WTC11 (cell line): ENCODE measurements at regions not wholly inside any gene's neighbourhood (a gene's known extent, or its start where the extent isn't known, plus 50 kb on each side); places are given as distances from the start of the nearest gene placed in this dataset.

Source experiments
- ATAC-seq: fragments of 200-7000 bp; cut with Tn5 transposase; 2 replicates; pipeline ENCODE4 v1.10.0; 2021; ENCODE audit warnings: mild to moderate bottlenecking, moderate library complexity
- CTCF ChIA-PET: fragments of 300-600 bp; sonication (Branson Sonifier 250); formaldehyde crosslinking; loops from one replicate; lab custom pipeline; 2021; ENCODE audit warnings: antibody characterized with exemption; lab: Charles Lee
- POLR2A ChIA-PET: fragments of 350-600 bp; sonication (Branson Sonifier 250); formaldehyde crosslinking; loops from one replicate; lab custom pipeline; 2021; ENCODE audit warnings: antibody characterized with exemption; lab: Charles Lee
- DNase-seq: peaks from one replicate; pipeline ENCODE4 v3.0.0; 2021; ENCODE audit warnings: low spot score
- H3K27ac Mint-ChIP-seq: 2 replicates; pipeline ENCODE4 v1.8.0; 2021; ENCODE audit warnings: mixed read lengths
- H3K27me3 Mint-ChIP-seq: 2 replicates; pipeline ENCODE4 v1.8.0; 2021; ENCODE audit warnings: low read depth, mild to moderate bottlenecking, moderate library complexity, mixed read lengths
- H3K36me3 Mint-ChIP-seq: 2 replicates; pipeline ENCODE4 v1.8.0; 2021; ENCODE audit warnings: mixed read lengths
- H3K4me1 Mint-ChIP-seq: 2 replicates; pipeline ENCODE4 v1.8.0; 2022; ENCODE audit warnings: mixed read lengths
- H3K4me3 Mint-ChIP-seq: 2 replicates; pipeline ENCODE4 v1.8.0; 2021; ENCODE audit warnings: mild to moderate bottlenecking, moderate library complexity, mixed read lengths
- H3K9me3 Mint-ChIP-seq: 2 replicates; pipeline ENCODE4 v1.8.0; 2021; ENCODE audit warnings: mixed read lengths
- CREM ChIP-seq: sonication (generic); formaldehyde crosslinking; IDR thresholded peaks from 2 replicates; pipeline ENCODE4 v1.8.1; 2022; ENCODE audit warnings: mild to moderate bottlenecking, missing genetic modification reagents, moderate library complexity
- IRF2 ChIP-seq: sonication (generic); formaldehyde crosslinking; IDR thresholded peaks from 2 replicates; pipeline ENCODE4 v1.8.0; 2022; ENCODE audit warnings: low read depth, missing genetic modification reagents, borderline replicate concordance
- NFYB ChIP-seq: sonication (generic); formaldehyde crosslinking; conservative IDR thresholded peaks from 2 replicates; pipeline ENCODE4 v1.8.0; 2022; ENCODE audit warnings: low read depth, missing genetic modification reagents
- NR2C2 ChIP-seq: sonication (generic); formaldehyde crosslinking; IDR thresholded peaks from 2 replicates; pipeline ENCODE4 v1.8.0; 2022; ENCODE audit warnings: mild to moderate bottlenecking, missing genetic modification reagents
- RORB ChIP-seq: fragments of 250-450 bp; sonication (Bioruptor Pico); IDR thresholded peaks from 2 replicates; pipeline ENCODE4 v1.9.0; 2021; ENCODE audit warnings: mild to moderate bottlenecking
- SMAD4 ChIP-seq: sonication (generic); formaldehyde crosslinking; IDR thresholded peaks from 2 replicates; pipeline ENCODE4 v1.8.0; 2022; ENCODE audit warnings: mild to moderate bottlenecking, missing genetic modification reagents
- SP1 ChIP-seq: sonication (generic); formaldehyde crosslinking; conservative IDR thresholded peaks from 2 replicates; pipeline ENCODE4 v1.8.1; 2022; ENCODE audit warnings: missing genetic modification reagents
- ZNF416 ChIP-seq: fragments of 250-450 bp; sonication (Bioruptor Pico); IDR thresholded peaks from 2 replicates; pipeline ENCODE4 v1.9.0; 2021; ENCODE audit warnings: mild to moderate bottlenecking, inconsistent platforms
- TF ChIP-seq, protein P1 (sequence below): sonication (generic); formaldehyde crosslinking; conservative IDR thresholded peaks from 2 replicates; pipeline ENCODE4 v1.8.1; 2023; ENCODE audit warnings: mild to moderate bottlenecking, low read depth, missing genetic modification reagents, moderate library complexity
- TF ChIP-seq, protein P2 (sequence below): sonication (generic); formaldehyde crosslinking; conservative IDR thresholded peaks from 2 replicates; pipeline ENCODE4 v1.8.1; 2022; ENCODE audit warnings: mild to moderate bottlenecking, missing genetic modification reagents
- TF ChIP-seq, protein P3 (sequence below): sonication (generic); formaldehyde crosslinking; IDR thresholded peaks from 2 replicates; pipeline ENCODE4 v1.8.1; 2023; ENCODE audit warnings: mild to moderate bottlenecking, missing genetic modification reagents, moderate library complexity
- TF ChIP-seq, protein P4 (sequence below): sonication (generic); formaldehyde crosslinking; IDR thresholded peaks from 2 replicates; pipeline ENCODE4 v1.8.0; 2022; ENCODE audit warnings: missing genetic modification reagents
- TF ChIP-seq, protein P5 (sequence below): sonication (generic); formaldehyde crosslinking; IDR thresholded peaks from 2 replicates; pipeline ENCODE4 v1.8.1; 2023; ENCODE audit warnings: mild to moderate bottlenecking, missing genetic modification reagents, moderate library complexity

DNA sequence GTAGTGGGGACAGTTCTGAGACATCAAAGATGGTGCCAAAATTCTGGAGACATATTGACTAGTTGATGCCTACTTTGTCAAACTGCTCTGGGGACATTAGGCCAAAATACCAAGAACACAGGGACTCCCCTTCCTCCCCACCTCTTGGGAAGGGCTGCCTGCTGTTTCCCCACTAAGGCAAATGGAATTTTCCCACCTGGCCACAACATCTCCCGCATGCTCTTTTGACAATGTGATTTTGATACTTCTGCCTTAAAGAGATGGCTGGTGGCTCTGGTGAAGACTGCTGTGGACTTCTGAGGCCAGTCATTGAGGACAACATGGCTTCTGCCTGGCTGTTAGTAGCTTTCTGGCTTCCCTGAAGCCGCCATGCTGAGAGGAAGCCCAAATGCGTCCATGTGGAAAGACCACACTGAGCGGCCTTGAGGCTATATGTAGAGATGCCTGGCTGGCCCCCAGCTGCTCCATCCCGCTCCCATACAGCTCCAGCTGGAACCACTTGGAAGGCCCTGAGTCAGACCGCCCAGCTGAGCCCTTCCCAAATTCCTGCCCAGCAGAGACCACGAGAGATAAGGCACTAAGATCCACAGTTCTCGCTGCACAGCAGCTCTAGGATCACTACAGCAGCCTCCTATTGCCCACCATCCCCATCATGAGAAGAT is 226.7 kb downstream of the SYK start:
- H3K9me3 Mint-ChIP-seq: peaks cover 8% of the 10 kb centered on the region
- DNase-seq (no peak), ATAC-seq (no peak)
- no peaks in the 10 kb centered on the region; the same call in none of the 2 replicates for H3K27me3 Mint-ChIP-seq
- H3K36me3 Mint-ChIP-seq: no peaks in the 10 kb centered on the region
- peaks cover 3% of the 10 kb centered on the region for H3K4me1 Mint-ChIP-seq
- TF ChIP-seq NR2C2 (no peak), SP1 (CRISPR knock-in tag) (no peak), CREM (CRISPR knock-in tag) (no peak)
- TF ChIP-seq, protein P1, sequence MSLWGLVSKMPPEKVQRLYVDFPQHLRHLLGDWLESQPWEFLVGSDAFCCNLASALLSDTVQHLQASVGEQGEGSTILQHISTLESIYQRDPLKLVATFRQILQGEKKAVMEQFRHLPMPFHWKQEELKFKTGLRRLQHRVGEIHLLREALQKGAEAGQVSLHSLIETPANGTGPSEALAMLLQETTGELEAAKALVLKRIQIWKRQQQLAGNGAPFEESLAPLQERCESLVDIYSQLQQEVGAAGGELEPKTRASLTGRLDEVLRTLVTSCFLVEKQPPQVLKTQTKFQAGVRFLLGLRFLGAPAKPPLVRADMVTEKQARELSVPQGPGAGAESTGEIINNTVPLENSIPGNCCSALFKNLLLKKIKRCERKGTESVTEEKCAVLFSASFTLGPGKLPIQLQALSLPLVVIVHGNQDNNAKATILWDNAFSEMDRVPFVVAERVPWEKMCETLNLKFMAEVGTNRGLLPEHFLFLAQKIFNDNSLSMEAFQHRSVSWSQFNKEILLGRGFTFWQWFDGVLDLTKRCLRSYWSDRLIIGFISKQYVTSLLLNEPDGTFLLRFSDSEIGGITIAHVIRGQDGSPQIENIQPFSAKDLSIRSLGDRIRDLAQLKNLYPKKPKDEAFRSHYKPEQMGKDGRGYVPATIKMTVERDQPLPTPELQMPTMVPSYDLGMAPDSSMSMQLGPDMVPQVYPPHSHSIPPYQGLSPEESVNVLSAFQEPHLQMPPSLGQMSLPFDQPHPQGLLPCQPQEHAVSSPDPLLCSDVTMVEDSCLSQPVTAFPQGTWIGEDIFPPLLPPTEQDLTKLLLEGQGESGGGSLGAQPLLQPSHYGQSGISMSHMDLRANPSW (CRISPR knock-in tag): no peak
- TF ChIP-seq, protein P2, sequence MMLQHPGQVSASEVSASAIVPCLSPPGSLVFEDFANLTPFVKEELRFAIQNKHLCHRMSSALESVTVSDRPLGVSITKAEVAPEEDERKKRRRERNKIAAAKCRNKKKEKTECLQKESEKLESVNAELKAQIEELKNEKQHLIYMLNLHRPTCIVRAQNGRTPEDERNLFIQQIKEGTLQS (CRISPR knock-in tag): no peak
- TF ChIP-seq, protein P3, sequence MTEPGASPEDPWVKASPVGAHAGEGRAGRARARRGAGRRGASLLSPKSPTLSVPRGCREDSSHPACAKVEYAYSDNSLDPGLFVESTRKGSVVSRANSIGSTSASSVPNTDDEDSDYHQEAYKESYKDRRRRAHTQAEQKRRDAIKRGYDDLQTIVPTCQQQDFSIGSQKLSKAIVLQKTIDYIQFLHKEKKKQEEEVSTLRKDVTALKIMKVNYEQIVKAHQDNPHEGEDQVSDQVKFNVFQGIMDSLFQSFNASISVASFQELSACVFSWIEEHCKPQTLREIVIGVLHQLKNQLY: no peak
- TF ChIP-seq, protein P4, sequence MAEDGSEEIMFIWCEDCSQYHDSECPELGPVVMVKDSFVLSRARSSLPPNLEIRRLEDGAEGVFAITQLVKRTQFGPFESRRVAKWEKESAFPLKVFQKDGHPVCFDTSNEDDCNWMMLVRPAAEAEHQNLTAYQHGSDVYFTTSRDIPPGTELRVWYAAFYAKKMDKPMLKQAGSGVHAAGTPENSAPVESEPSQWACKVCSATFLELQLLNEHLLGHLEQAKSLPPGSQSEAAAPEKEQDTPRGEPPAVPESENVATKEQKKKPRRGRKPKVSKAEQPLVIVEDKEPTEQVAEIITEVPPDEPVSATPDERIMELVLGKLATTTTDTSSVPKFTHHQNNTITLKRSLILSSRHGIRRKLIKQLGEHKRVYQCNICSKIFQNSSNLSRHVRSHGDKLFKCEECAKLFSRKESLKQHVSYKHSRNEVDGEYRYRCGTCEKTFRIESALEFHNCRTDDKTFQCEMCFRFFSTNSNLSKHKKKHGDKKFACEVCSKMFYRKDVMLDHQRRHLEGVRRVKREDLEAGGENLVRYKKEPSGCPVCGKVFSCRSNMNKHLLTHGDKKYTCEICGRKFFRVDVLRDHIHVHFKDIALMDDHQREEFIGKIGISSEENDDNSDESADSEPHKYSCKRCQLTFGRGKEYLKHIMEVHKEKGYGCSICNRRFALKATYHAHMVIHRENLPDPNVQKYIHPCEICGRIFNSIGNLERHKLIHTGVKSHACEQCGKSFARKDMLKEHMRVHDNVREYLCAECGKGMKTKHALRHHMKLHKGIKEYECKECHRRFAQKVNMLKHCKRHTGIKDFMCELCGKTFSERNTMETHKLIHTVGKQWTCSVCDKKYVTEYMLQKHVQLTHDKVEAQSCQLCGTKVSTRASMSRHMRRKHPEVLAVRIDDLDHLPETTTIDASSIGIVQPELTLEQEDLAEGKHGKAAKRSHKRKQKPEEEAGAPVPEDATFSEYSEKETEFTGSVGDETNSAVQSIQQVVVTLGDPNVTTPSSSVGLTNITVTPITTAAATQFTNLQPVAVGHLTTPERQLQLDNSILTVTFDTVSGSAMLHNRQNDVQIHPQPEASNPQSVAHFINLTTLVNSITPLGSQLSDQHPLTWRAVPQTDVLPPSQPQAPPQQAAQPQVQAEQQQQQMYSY (CRISPR knock-in tag): no peak
- POLR2A ChIA-PET: no interaction called here
- H3K27ac Mint-ChIP-seq: no peak overlapping the region
- CTCF ChIA-PET: interaction anchor here (3.3 kb wide), 1 partner anchor 113 kb away, joined by 28 read pairs; no protein-coding TSS in a partner anchor
- H3K4me3 Mint-ChIP-seq: no peak overlapping the region

DNA sequence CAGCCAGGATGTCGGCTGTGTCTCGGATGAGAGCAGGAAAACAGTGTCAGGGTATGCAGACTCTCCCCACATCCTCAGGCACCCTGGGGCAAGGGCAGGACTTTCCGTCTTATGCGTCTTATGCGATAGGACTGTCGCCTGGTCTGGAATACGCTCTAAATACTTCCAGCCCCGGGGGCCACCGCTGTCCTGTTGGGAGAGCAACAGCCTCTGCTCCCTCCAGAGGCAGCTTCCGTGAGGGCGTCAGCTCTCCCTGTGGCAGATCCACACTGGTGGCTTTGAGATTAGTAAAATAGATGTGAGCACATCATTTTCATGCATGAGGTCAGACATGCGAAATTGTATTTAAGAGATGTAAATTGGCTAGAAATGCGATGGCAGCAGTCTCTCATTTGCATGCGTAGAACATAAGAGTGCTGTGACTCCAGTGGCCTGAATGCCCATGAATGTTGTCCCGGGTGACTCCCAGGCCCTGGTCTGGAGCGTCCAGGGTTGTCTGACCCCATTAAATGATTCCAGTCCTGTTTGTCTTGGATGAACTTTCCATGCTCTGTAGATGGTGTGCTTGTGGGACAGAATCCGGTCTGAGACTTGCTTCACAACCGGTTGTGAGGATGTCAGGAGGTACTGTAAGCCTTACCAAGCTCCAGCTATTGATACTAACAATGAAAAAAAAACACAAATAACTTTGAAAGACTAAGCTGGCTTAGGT is 228.2 kb downstream of the SYK start:
- Mint-ChIP-seq H3K27ac (no peak overlapping the region), H3K4me1 (peaks cover 3% of the 10 kb centered on the region), H3K9me3 (peaks cover 8% of the 10 kb centered on the region), H3K4me3 (no peak overlapping the region), H3K36me3 (no peaks in the 10 kb centered on the region), H3K27me3 (no peaks in the 10 kb centered on the region; the same call in 1 of the 2 replicates)
- peak; percentile 46 for ATAC-seq
- TF ChIP-seq SMAD4 (CRISPR knock-in tag): no peak
- TF ChIP-seq, protein P5, sequence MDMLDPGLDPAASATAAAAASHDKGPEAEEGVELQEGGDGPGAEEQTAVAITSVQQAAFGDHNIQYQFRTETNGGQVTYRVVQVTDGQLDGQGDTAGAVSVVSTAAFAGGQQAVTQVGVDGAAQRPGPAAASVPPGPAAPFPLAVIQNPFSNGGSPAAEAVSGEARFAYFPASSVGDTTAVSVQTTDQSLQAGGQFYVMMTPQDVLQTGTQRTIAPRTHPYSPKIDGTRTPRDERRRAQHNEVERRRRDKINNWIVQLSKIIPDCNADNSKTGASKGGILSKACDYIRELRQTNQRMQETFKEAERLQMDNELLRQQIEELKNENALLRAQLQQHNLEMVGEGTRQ: no peak
- no peak for TF ChIP-seq ZNF416 (CRISPR knock-in tag)
- no peak for TF ChIP-seq RORB (CRISPR knock-in tag)
- no peak for TF ChIP-seq NFYB
- TF ChIP-seq IRF2 (CRISPR knock-in tag): no peak
- ChIA-PET POLR2A (interaction anchor here (0.6 kb wide), 1 partner anchor 364 kb away, joined by 3 read pairs; no protein-coding TSS in a partner anchor), CTCF (interaction anchor here (0.8 to 3.3 kb wide), 2 partner anchors 45 to 115 kb away, joined by 3 to 28 read pairs; no protein-coding TSS in a partner anchor)
- no peak for DNase-seq
